H1 (cell line): ENCODE measurements at regions not wholly inside any gene's neighbourhood (a gene's known extent, or its start where the extent isn't known, plus 50 kb on each side); places are given as distances from the start of the nearest gene placed in this dataset.
A peak's percentile ranks its signal among the peaks of the same experiment; 100 is the strongest.
"Not testable (repeated sequence)": the region's sequence is repeated elsewhere in the genome, so short reads cannot be mapped to it uniquely, and the experiment has no call there.

Source experiments
- CTCF ChIA-PET: fragments of 300-600 bp; sonication (Branson Sonifier 250); formaldehyde crosslinking; loops from one replicate; lab custom pipeline; 2021; ENCODE audit not compliant: partially characterized antibody; lab: Charles Lee
- POLR2A ChIA-PET: fragments of 300-600 bp; sonication (Branson Sonifier 250); formaldehyde crosslinking; loops from one replicate; lab custom pipeline; 2021; ENCODE audit warnings: inconsistent platforms; ENCODE audit not compliant: partially characterized antibody; lab: Charles Lee
- DNase-seq, 2 experiments: peaks; one replicate each; pipeline versions ENCODE4 v3.0.0 to v3.0.0-alpha.2; 2010 to 2022; ENCODE audit warnings: low spot score in 2 of 2, low read depth in 1 of 2, mixed read lengths in 1 of 2
- FAIRE-seq: peaks from 2 replicates; lab custom pipeline; 2011; peaks lifted over from hg19 to GRCh38; lab: Jason Lieb, UNC
- H2AFZ ChIP-seq: 2 replicates; pipeline ENCODE4 v1.8.1; 2012; ENCODE audit warnings: low read length, inconsistent platforms
- H2AK5ac ChIP-seq: 2 replicates; pipeline ENCODE4 v1.6.1; 2013; ENCODE audit warnings: low read depth, low read length
- H2BK120ac ChIP-seq: replicated peaks from 2 replicates; pipeline ENCODE3; 2013; ENCODE audit warnings: low read depth, low read length, inconsistent platforms
- H2BK12ac ChIP-seq: 2 replicates; pipeline ENCODE4 v1.6.1; 2013; ENCODE audit warnings: low read depth, low read length
- H2BK15ac ChIP-seq: 2 replicates; pipeline ENCODE4 v1.6.1; 2013; ENCODE audit warnings: low read length
- H2BK20ac ChIP-seq: 2 replicates; pipeline ENCODE4 v1.6.1; 2013; ENCODE audit warnings: low read length
- H2BK5ac ChIP-seq: 2 replicates; pipeline ENCODE4 v1.6.1; 2013; ENCODE audit warnings: low read depth, low read length
- H3K14ac ChIP-seq: 2 replicates; pipeline ENCODE4 v1.6.1; 2013; ENCODE audit warnings: inconsistent platforms; ENCODE audit not compliant: insufficient read length
- H3K18ac ChIP-seq: 2 replicates; pipeline ENCODE4 v1.6.1; 2013; ENCODE audit warnings: low read length; ENCODE audit errors: extremely low read depth
- H3K23ac ChIP-seq: 2 replicates; pipeline ENCODE4 v1.6.1; 2013; ENCODE audit warnings: inconsistent platforms; ENCODE audit not compliant: insufficient read length
- H3K23me2 ChIP-seq: 2 replicates; pipeline ENCODE4 v1.6.1; 2013; ENCODE audit warnings: low read depth, low read length
- H3K27ac ChIP-seq: 2 replicates; pipeline ENCODE4 v1.6.1; 2011; ENCODE audit warnings: low read depth, low read length, inconsistent platforms
- H3K27me3 ChIP-seq, 4 experiments: replicated peaks in 1 of 4; 1 replicate in 1 of 4; 2 replicates in 3 of 4; pipeline versions ENCODE4 v1.6.1 to v1.8.1; 2011 to 2013; ENCODE audit warnings: low read length in 3 of 4, mild to moderate bottlenecking in 3 of 4, inconsistent platforms in 2 of 4, mixed read lengths in 2 of 4, moderate library complexity in 1 of 4; ENCODE audit not compliant: control insufficient read depth in 3 of 4, insufficient read depth in 3 of 4; ENCODE audit errors: extremely low read depth in 1 of 4
- H3K36me3 ChIP-seq, 4 experiments: 2 replicates each; pipeline versions ENCODE4 v1.6.1 to v1.8.1; 2011 to 2013; ENCODE audit warnings: mild to moderate bottlenecking in 4 of 4, low read length in 3 of 4, moderate library complexity in 2 of 4, control low read depth in 1 of 4, inconsistent platforms in 1 of 4; ENCODE audit not compliant: insufficient read depth in 4 of 4, control insufficient read depth in 2 of 4
- H3K4ac ChIP-seq: replicated peaks from 2 replicates; pipeline ENCODE3; 2013; ENCODE audit warnings: low read length, low read depth, mixed read lengths, inconsistent platforms; ENCODE audit not compliant: insufficient read length
- H3K4me1 ChIP-seq, 4 experiments: replicated peaks in 1 of 4; 1 replicate in 1 of 4; 2 replicates in 3 of 4; pipeline versions ENCODE4 v1.6.1 to v1.8.1; 2011 to 2013; ENCODE audit warnings: low read length in 3 of 4, inconsistent platforms in 2 of 4, mixed read lengths in 1 of 4; ENCODE audit not compliant: insufficient read depth in 4 of 4, control insufficient read depth in 3 of 4
- H3K4me2 ChIP-seq, 2 experiments: 2 replicates each; pipeline versions ENCODE4 v1.6.1 to v1.8.1; 2011 to 2013; ENCODE audit warnings: low read depth in 2 of 2, low read length in 2 of 2, control low read depth in 1 of 2, inconsistent platforms in 1 of 2, mild to moderate bottlenecking in 1 of 2; ENCODE audit not compliant: insufficient read depth in 1 of 2
- H3K4me3 ChIP-seq, 4 experiments: fragments of 200-600, 300-600 bp in 1 of 4; sonication (generic), shearing (Covaris generic), sonication (Bioruptor Twin) in 1 of 4; 2 replicates each; pipeline versions ENCODE4 v1.5.1 to v1.8.1; 2011 to 2016; ENCODE audit warnings: low read length in 4 of 4, low read depth in 3 of 4, control low read depth in 2 of 4, inconsistent platforms in 2 of 4, mild to moderate bottlenecking in 2 of 4, mixed read lengths in 1 of 4, moderate library complexity in 1 of 4; ENCODE audit not compliant: insufficient read depth in 2 of 4; ENCODE audit errors: extremely low read depth in 1 of 4
- H3K56ac ChIP-seq: replicated peaks from 2 replicates; pipeline ENCODE3; 2013; ENCODE audit warnings: low read depth, mild to moderate bottlenecking, mixed read lengths, low read length, inconsistent platforms; ENCODE audit not compliant: insufficient read length
- H3K79me1 ChIP-seq: 2 replicates; pipeline ENCODE4 v1.6.1; 2013; ENCODE audit warnings: low read depth, low read length, control low read depth
- H3K79me2 ChIP-seq, 2 experiments: 2 replicates each; pipeline versions ENCODE4 v1.6.1 to v1.8.1; 2012 to 2013; ENCODE audit warnings: low read length in 2 of 2, mild to moderate bottlenecking in 2 of 2, inconsistent platforms in 1 of 2; ENCODE audit not compliant: insufficient read depth in 2 of 2, control insufficient read depth in 1 of 2
- H3K9ac ChIP-seq, 4 experiments: replicated peaks in 1 of 4; 1 replicate in 1 of 4; 2 replicates in 3 of 4; pipeline versions ENCODE4 v1.6.1 to v1.8.1; 2011 to 2013; ENCODE audit warnings: low read depth in 3 of 4, low read length in 3 of 4, control low read depth in 2 of 4, mild to moderate bottlenecking in 2 of 4, moderate library complexity in 2 of 4, inconsistent platforms in 1 of 4; ENCODE audit errors: extremely low read depth in 1 of 4
- H3K9me3 ChIP-seq, 2 experiments: 2 replicates each; pipeline versions ENCODE4 v1.6.1 to v1.8.1; 2012 to 2013; ENCODE audit warnings: mild to moderate bottlenecking in 2 of 2, moderate library complexity in 2 of 2, control low read depth in 1 of 2, inconsistent platforms in 1 of 2, low read depth in 1 of 2, low read length in 1 of 2, mixed read lengths in 1 of 2; ENCODE audit not compliant: insufficient read depth in 2 of 2
- H4K20me1 ChIP-seq, 2 experiments: replicated peaks in 1 of 2; 2 replicates each; pipeline versions ENCODE3 to v1.8.1; 2011 to 2013; ENCODE audit warnings: inconsistent platforms in 2 of 2, low read length in 2 of 2, mild to moderate bottlenecking in 1 of 2; ENCODE audit not compliant: insufficient read depth in 2 of 2, control insufficient read depth in 1 of 2
- H4K5ac ChIP-seq: 2 replicates; pipeline ENCODE4 v1.6.1; 2013; ENCODE audit warnings: low read length, low read depth, mixed read lengths, inconsistent platforms; ENCODE audit not compliant: insufficient read length
- H4K8ac ChIP-seq: 2 replicates; pipeline ENCODE4 v1.8.0; 2013; ENCODE audit warnings: mild to moderate bottlenecking, moderate library complexity, low read length, inconsistent platforms; ENCODE audit not compliant: insufficient read depth; ENCODE audit errors: extremely low read depth
- H4K91ac ChIP-seq: replicated peaks from 2 replicates; pipeline ENCODE3; 2013; ENCODE audit warnings: low read length, mixed read lengths, inconsistent platforms; ENCODE audit not compliant: insufficient read length
- EP300 ChIP-seq, 2 experiments: IDR thresholded peaks; 1 replicate in 1 of 2; 2 replicates in 1 of 2; pipeline ENCODE4 v1.6.1; 2011 to 2012; ENCODE audit warnings: low read depth in 2 of 2, low read length in 2 of 2, mild to moderate bottlenecking in 2 of 2, borderline replicate concordance in 1 of 2, inconsistent platforms in 1 of 2, moderate library complexity in 1 of 2
- YY1 ChIP-seq: IDR thresholded peaks from 2 replicates; pipeline ENCODE4 v1.6.1; 2011; ENCODE audit warnings: low read depth, mild to moderate bottlenecking, low read length
- WGBS, 2 experiments: shearing (Covaris generic) in 1 of 2; methylation state at CpG; one replicate each; pipeline versions ENCODE4 v1.1.6 to v1.1.7; 2013 to 2015; ENCODE audit warnings: low lambda C conversion rate in 2 of 2, mixed read lengths in 2 of 2, inconsistent platforms in 1 of 2, low coverage in 1 of 2, missing lambda C conversion rate in 1 of 2; ENCODE audit not compliant: insufficient replicate concordance in 2 of 2, insufficient coverage in 1 of 2, insufficient read length in 1 of 2; ENCODE audit errors: extremely low coverage in 1 of 2, missing lambda C conversion rate in 1 of 2; 5-methylcytosine and 5-hydroxymethylcytosine counted together

- H3K14ac ChIP-seq, POLR2A ChIA-PET, H4K91ac ChIP-seq, H3K4me1 ChIP-seq, H3K36me3 ChIP-seq, CTCF ChIA-PET, H3K23ac ChIP-seq, H2AK5ac ChIP-seq, H3K79me1 ChIP-seq, H2BK120ac ChIP-seq, H3K27ac ChIP-seq, FAIRE-seq, H3K4ac ChIP-seq, H3K27me3 ChIP-seq, H2BK12ac ChIP-seq, H2BK5ac ChIP-seq, H3K9ac ChIP-seq, H2BK15ac ChIP-seq, H3K9me3 ChIP-seq, H4K20me1 ChIP-seq, H3K56ac ChIP-seq, H3K4me2 ChIP-seq, H3K79me2 ChIP-seq, H2BK20ac ChIP-seq, H4K5ac ChIP-seq, H3K4me3 ChIP-seq, H3K18ac ChIP-seq, H3K23me2 ChIP-seq, H4K8ac ChIP-seq, H2AFZ ChIP-seq, DNase-seq: not testable (repeated sequence)
- peak in 1 of 2 experiments; percentile 66; a peak in 1 of 3 replicates for TF ChIP-seq EP300 (IDR thresholded peaks at IDR 0.05; ENCODE audit: borderline replicate concordance in 1 of 2, low read depth in 2 of 2, low read length in 2 of 2)
- 0 out of 2 replicates have a peak, but pooled peaks have one; percentile 33 for TF ChIP-seq YY1
- WGBS, 2 experiments, result 98% methylated on average over 4 of the region's 4 CpGs; no CpG with 5 or more reads in 1 of the 2 experiments
Measured at GRCh38 chr11:97784388-97784787, 1236.4 kb upstream of the CNTN5 start.
